DOHH2 (cell line): ENCODE measurements at regions not wholly inside any gene's neighbourhood (a gene's known extent, or its start where the extent isn't known, plus 50 kb on each side); places are given as distances from the start of the nearest gene placed in this dataset.

Source experiments
- H3F3A ChIP-seq: fragments of 200-600 bp; sonication (generic), shearing (Covaris generic); 2 replicates; pipeline ENCODE4 v1.6.0; 2016; ENCODE audit warnings: antibody characterized with exemption, mild to moderate bottlenecking; ENCODE audit not compliant: control insufficient read depth, insufficient read depth
- H3K27ac ChIP-seq: fragments of 200-600 bp; sonication (generic); 2 replicates; pipeline ENCODE4 v1.5.1; 2014; ENCODE audit warnings: low read depth, mild to moderate bottlenecking, low read length, moderate library complexity
- H3K27me3 ChIP-seq: fragments of 200-600 bp; sonication (generic); 2 replicates; pipeline ENCODE4 v1.6.1; 2014; ENCODE audit warnings: mild to moderate bottlenecking, low read length, mixed read lengths; ENCODE audit not compliant: control insufficient read depth
- H3K36me3 ChIP-seq: fragments of 200-600 bp; sonication (generic); 2 replicates; pipeline ENCODE4 v1.6.1; 2014; ENCODE audit warnings: mild to moderate bottlenecking, low read length, moderate library complexity, mixed read lengths; ENCODE audit not compliant: control insufficient read depth
- H3K4me1 ChIP-seq: fragments of 200-600 bp; sonication (generic); 2 replicates; pipeline ENCODE4 v1.6.1; 2014; ENCODE audit warnings: mild to moderate bottlenecking, low read length, mixed read lengths; ENCODE audit not compliant: control insufficient read depth
- H3K4me2 ChIP-seq: fragments of 200-600 bp; sonication (generic); 2 replicates; pipeline ENCODE4 v1.6.0; 2014; ENCODE audit warnings: mild to moderate bottlenecking, low read length, moderate library complexity
- H3K4me3 ChIP-seq: fragments of 200-600 bp; sonication (generic); 2 replicates; pipeline ENCODE4 v1.5.1; 2014; ENCODE audit warnings: mild to moderate bottlenecking, low read length, mixed read lengths
- H3K79me2 ChIP-seq: fragments of 200-600 bp; sonication (generic); 2 replicates; pipeline ENCODE4 v1.6.1; 2014; ENCODE audit warnings: mild to moderate bottlenecking, low read length, mixed read lengths; ENCODE audit not compliant: control insufficient read depth
- H3K9me2 ChIP-seq: fragments of 200-600 bp; sonication (generic); replicated peaks from 2 replicates; pipeline ENCODE4 v1.6.1; 2014; ENCODE audit warnings: mild to moderate bottlenecking, low read length, mixed read lengths; ENCODE audit not compliant: control insufficient read depth
- H3K9me3 ChIP-seq: fragments of 200-600 bp; sonication (generic); 2 replicates; pipeline ENCODE4 v1.6.1; 2014; ENCODE audit warnings: antibody characterized with exemption, low read length, mixed read lengths; ENCODE audit not compliant: control insufficient read depth, insufficient read depth
- H4K20me1 ChIP-seq: fragments of 200-600 bp; sonication (generic); 2 replicates; pipeline ENCODE4 v1.6.0; 2014; ENCODE audit warnings: low read depth, mild to moderate bottlenecking, antibody characterized with exemption, low read length, moderate library complexity; ENCODE audit not compliant: control insufficient read depth, insufficient read depth
- EZH2phosphoT487 ChIP-seq: fragments of 200-600 bp; sonication (generic); IDR thresholded peaks from 2 replicates; pipeline ENCODE4 v1.6.1; 2017; ENCODE audit warnings: borderline replicate concordance, mild to moderate bottlenecking, antibody characterized with exemption, low read length, moderate library complexity, mixed read lengths
- TF ChIP-seq, protein P1 (sequence below): fragments of 200-600 bp; sonication (generic); IDR thresholded peaks from one replicate; pipeline ENCODE4 v1.5.1; 2014; ENCODE audit warnings: antibody characterized with exemption, mild to moderate bottlenecking, low read depth, low read length; ENCODE audit not compliant: poor library complexity, severe bottlenecking

DNA sequence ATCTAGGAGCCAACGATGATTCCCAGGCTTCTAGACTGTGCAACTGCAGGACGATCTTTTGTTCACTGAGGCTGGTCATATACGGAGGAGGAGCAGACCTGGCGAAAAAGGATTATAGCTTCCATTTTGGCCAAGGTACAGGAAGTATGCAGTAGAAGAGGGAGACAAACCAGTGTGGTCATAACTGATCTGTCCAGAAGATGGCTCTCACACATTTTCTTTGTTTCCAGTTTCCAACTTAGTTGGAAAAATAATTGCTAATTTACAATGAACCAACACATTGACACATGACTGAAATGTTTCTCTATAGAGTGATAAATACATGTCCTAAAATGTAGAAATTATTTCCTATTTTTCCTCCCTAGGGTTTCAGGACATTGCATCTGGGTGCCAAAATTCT is 364.1 kb upstream of the BTBD3 start:
- Histone ChIP-seq H3F3A (no peaks in the 10 kb centered on the region), H3K36me3 (no peaks in the 10 kb centered on the region), H3K4me3 (no peak overlapping the region), H3K9me2 (no peaks in the 10 kb centered on the region), H3K79me2 (no peaks in the 10 kb centered on the region), H3K4me1 (no peaks in the 10 kb centered on the region), H3K9me3 (no peaks in the 10 kb centered on the region), H3K27ac (no peak overlapping the region), H4K20me1 (no peaks in the 10 kb centered on the region), H3K4me2 (no peak overlapping the region), H3K27me3 (no peaks in the 10 kb centered on the region)
- TF ChIP-seq, protein P1, sequence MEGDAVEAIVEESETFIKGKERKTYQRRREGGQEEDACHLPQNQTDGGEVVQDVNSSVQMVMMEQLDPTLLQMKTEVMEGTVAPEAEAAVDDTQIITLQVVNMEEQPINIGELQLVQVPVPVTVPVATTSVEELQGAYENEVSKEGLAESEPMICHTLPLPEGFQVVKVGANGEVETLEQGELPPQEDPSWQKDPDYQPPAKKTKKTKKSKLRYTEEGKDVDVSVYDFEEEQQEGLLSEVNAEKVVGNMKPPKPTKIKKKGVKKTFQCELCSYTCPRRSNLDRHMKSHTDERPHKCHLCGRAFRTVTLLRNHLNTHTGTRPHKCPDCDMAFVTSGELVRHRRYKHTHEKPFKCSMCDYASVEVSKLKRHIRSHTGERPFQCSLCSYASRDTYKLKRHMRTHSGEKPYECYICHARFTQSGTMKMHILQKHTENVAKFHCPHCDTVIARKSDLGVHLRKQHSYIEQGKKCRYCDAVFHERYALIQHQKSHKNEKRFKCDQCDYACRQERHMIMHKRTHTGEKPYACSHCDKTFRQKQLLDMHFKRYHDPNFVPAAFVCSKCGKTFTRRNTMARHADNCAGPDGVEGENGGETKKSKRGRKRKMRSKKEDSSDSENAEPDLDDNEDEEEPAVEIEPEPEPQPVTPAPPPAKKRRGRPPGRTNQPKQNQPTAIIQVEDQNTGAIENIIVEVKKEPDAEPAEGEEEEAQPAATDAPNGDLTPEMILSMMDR: peak; percentile 15
- TF ChIP-seq EZH2phosphoT487: no peak

DNA sequence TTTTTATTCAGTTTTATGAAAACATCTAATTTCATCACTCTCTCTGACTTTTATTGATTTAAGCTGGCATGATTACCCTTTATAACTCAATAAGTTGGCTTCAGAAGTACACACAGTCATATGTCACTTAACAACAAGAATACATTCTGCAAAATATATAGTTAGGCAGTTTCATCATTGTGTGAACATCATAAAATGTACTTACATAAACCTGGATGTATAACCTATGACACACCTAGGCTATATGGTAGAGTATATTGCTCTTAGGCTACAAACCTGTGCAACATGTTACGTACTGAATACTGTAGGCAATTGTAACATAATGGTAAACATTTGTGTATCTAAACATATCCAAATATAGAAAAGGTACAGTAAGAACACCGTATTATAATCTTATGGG is 362.2 kb upstream of the BTBD3 start:
- Histone ChIP-seq H3K27me3 (no peaks in the 10 kb centered on the region), H3K4me3 (no peak overlapping the region), H3K9me2 (no peaks in the 10 kb centered on the region), H4K20me1 (no peaks in the 10 kb centered on the region), H3K36me3 (no peaks in the 10 kb centered on the region), H3K9me3 (no peaks in the 10 kb centered on the region), H3K4me1 (no peaks in the 10 kb centered on the region), H3K4me2 (no peak overlapping the region), H3K79me2 (no peaks in the 10 kb centered on the region), H3F3A (no peaks in the 10 kb centered on the region), H3K27ac (no peak overlapping the region)
- TF ChIP-seq EZH2phosphoT487: no peak
- TF ChIP-seq, protein P1: no peak

DNA sequence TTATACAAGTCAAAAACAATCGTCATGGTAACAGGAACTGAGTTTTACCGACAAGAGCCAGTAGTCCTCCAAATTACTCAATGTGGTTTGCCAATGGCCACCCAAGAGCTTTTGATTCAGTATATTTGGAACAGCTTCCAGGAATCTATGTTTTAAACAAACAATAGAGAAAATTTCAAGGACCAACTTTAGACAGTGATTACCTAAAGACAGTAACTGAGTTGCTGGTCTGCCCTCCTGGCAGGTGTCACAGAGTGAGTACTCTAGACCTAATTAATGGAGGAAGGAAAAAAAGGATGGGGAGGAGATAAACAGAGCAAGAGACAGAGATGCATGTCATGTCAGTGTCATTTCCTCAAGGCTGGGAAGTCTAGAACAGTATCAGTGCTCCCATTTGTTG is 361.3 kb upstream of the BTBD3 start:
- H3K9me3 ChIP-seq: no peaks in the 10 kb centered on the region
- H3K4me3 ChIP-seq: no peak overlapping the region
- H3K27me3 ChIP-seq: no peaks in the 10 kb centered on the region
- H3K79me2 ChIP-seq: no peaks in the 10 kb centered on the region
- H3K4me2 ChIP-seq: no peak overlapping the region
- no peaks in the 10 kb centered on the region for H3K9me2 ChIP-seq
- no peaks in the 10 kb centered on the region for H3K4me1 ChIP-seq
- TF ChIP-seq, protein P1: no peak
- no peak for TF ChIP-seq EZH2phosphoT487
- no peaks in the 10 kb centered on the region for H3F3A ChIP-seq
- H3K36me3 ChIP-seq: no peaks in the 10 kb centered on the region
- no peaks in the 10 kb centered on the region for H4K20me1 ChIP-seq
- no peak overlapping the region for H3K27ac ChIP-seq

DNA sequence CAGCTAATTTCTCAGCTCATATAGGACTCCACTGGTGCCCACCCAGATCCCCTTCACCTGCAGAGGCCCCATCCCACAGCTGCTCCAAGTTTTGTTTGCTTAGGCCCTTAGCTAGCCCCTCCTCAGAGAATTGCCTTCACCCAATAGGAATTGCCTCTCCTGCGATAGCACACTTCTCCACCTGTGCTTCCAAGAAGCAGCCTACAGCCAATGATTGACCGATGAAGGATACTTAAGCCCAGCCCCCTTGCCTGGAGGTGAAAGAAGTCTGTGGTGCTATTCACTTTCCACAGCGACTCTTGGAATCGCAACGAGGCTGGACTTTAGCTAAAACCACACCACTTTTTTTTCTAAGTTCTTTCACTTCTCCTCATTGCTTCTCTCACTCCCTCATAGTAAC is 353.2 kb upstream of the BTBD3 start:
- H3K27me3 ChIP-seq: no peaks in the 10 kb centered on the region
- H3K36me3 ChIP-seq: no peaks in the 10 kb centered on the region
- no peak overlapping the region for H3K4me3 ChIP-seq
- H4K20me1 ChIP-seq: no peaks in the 10 kb centered on the region
- H3K4me2 ChIP-seq: no peak overlapping the region
- no peaks in the 10 kb centered on the region for H3F3A ChIP-seq
- no peaks in the 10 kb centered on the region for H3K4me1 ChIP-seq
- TF ChIP-seq, protein P1: no peak
- TF ChIP-seq EZH2phosphoT487: no peak
- no peaks in the 10 kb centered on the region for H3K9me2 ChIP-seq
- H3K79me2 ChIP-seq: no peaks in the 10 kb centered on the region
- H3K9me3 ChIP-seq: no peaks in the 10 kb centered on the region
- H3K27ac ChIP-seq: no peak overlapping the region
